Renal cortex interstitium (tissue), 11 donors: ENCODE measurements at regions not wholly inside any gene's neighbourhood (a gene's known extent, or its start where the extent isn't known, plus 50 kb on each side); places are given as distances from the start of the nearest gene placed in this dataset.
"Not testable (repeated sequence)": the region's sequence is repeated elsewhere in the genome, so short reads cannot be mapped to it uniquely, and the experiment has no call there.

Source experiments
- DNase-seq, 11 donors: peaks; one replicate each; pipeline ENCODE4 v3.0.0-alpha.2; 2013; ENCODE audit warnings: low read depth in 9 of 11, low spot score in 4 of 11; ENCODE audit errors: extremely low read depth in 1 of 11

- DNase-seq = no peak
Measured at GRCh38 chr7:142519079-142520078, 229.9 kb upstream of the PRSS1 start.

- peak in 7 of 11 donors; percentile 41 to 52 (median 44) for DNase-seq
Measured at GRCh38 chr7:142516038-142516501, 233.2 kb upstream of the PRSS1 start.

- DNase-seq = not testable (repeated sequence)
Measured at GRCh38 chr7:142514716-142515115, 234.6 kb upstream of the PRSS1 start.

GRCh38 chr7:142513178-142513955 lies 235.9 kb upstream of the PRSS1 start:
- no peak for DNase-seq

- no peak for DNase-seq
Measured at GRCh38 chr7:142511801-142512200, 237.5 kb upstream of the PRSS1 start.

GRCh38 chr7:142511374-142511773 lies 237.9 kb upstream of the PRSS1 start:
- no peak for DNase-seq

GRCh38 chr7:142509235-142509634 lies 240.0 kb upstream of the PRSS1 start:
- DNase-seq = not testable (repeated sequence)

- DNase-seq = no peak
Measured at GRCh38 chr7:142508251-142508650, 241.0 kb upstream of the PRSS1 start.

GRCh38 chr7:142507799-142508198 lies 241.5 kb upstream of the PRSS1 start:
- DNase-seq = no peak

GRCh38 chr7:142507066-142507465 lies 242.2 kb upstream of the PRSS1 start:
- DNase-seq = not testable (repeated sequence)

GRCh38 chr7:142506601-142507000 lies 242.7 kb upstream of the PRSS1 start:
- no peak for DNase-seq

- DNase-seq = not testable (repeated sequence)
Measured at GRCh38 chr7:142503949-142504348, 245.3 kb upstream of the PRSS1 start.

GRCh38 chr7:142503036-142503435 lies 245.2 kb upstream of the PRSS58 start:
- DNase-seq = no peak

GRCh38 chr7:142501434-142501833 lies 243.6 kb upstream of the PRSS58 start:
- DNase-seq = no peak

GRCh38 chr7:142500366-142500765 lies 242.5 kb upstream of the PRSS58 start:
- DNase-seq = no peak

GRCh38 chr7:142499635-142500034 lies 241.8 kb upstream of the PRSS58 start:
- no peak for DNase-seq

- no peak for DNase-seq
Measured at GRCh38 chr7:142498364-142498763, 240.5 kb upstream of the PRSS58 start.

GRCh38 chr7:142496545-142496991 lies 238.7 kb upstream of the PRSS58 start:
- DNase-seq = peak in 2 of 11 donors; percentile 28 to 43

GRCh38 chr7:142495879-142496278 lies 238.0 kb upstream of the PRSS58 start:
- not testable (repeated sequence) for DNase-seq

GRCh38 chr7:142495301-142495700 lies 237.4 kb upstream of the PRSS58 start:
- DNase-seq = not testable (repeated sequence)
